HG02884 (cell line): ENCODE measurements at regions not wholly inside any gene's neighbourhood (a gene's known extent, or its start where the extent isn't known, plus 50 kb on each side); places are given as distances from the start of the nearest gene placed in this dataset.

Experiments used
- ATAC-seq: cut with Tn5 transposase; IDR thresholded peaks from one replicate; pipeline ENCODE4 v1.9.1; 2021; ENCODE audit warnings: mild to moderate bottlenecking, moderate library complexity; ENCODE audit not compliant: unreplicated experiment

DNA sequence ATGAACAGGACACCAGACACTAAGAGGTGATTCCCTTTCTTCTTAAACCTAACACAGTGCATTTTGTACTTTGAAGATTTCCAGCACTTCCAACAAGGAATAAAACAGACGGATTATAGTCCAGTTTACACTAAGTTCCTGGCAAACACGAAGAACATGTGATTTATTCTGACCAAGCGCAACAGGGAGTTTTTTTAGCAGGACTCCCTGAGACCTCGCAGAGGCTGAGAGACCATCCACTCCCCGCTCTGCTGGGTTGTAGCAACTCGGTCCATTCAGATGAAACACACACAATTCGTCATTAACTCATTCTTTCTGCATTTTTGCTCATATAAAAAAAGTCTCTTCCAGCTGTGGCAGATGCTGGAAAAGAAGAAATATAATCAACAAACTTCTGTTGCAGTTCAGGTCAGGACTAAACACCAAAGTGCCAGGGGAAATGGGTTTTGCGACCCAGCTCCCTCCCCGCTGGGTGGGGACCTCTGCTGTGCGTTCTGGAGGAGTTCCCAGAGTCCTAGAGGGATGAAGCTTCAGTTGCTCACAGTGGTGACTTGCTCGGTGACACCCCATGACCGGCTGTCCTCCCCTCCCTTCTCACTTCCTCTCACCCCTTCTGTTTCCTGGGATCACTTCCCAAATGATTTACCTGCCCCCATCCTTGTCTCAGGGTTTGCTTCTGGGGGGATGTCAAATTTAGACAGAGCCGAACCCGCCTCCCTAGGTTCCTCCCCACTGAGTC lies 52.5 kb downstream of the KCNF1 start:
- no peak for ATAC-seq

- no peak for ATAC-seq
Observed at GRCh38 chr2:10965241-10965843, 53.6 kb downstream of the KCNF1 start.

- no peak for ATAC-seq
Observed at GRCh38 chr2:10966056-10966455, 54.3 kb downstream of the KCNF1 start.

GRCh38 chr2:10966741-10967140 lies 55.0 kb downstream of the KCNF1 start:
- no peak for ATAC-seq

GRCh38 chr2:10968176-10968575 lies 56.4 kb downstream of the KCNF1 start:
- ATAC-seq: no peak

DNA sequence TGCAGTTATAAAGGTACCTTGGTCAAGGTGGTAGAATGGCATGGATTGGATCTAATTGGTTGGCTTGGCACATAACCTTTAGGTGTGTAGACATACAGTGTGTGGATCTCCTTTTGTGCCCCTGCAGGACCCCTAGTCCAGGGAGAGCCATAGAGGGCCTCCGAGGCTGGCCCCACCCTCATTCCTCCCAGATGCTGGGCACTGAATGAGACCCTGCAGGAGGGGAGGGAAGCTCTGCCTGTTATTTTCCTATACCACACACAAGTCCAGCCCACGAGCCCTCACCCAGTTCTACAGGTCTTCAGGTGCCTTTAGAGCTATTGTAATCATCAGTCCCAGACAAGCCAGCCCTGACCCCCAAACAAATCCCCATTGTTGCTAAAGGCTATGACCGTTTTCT lies 58.9 kb downstream of the KCNF1 start:
- ATAC-seq: no peak

- no peak for ATAC-seq
Observed at GRCh38 chr2:10971161-10971887, 59.6 kb downstream of the KCNF1 start.

GRCh38 chr2:10971888-10972260 lies 60.1 kb downstream of the KCNF1 start:
- no peak for ATAC-seq

DNA sequence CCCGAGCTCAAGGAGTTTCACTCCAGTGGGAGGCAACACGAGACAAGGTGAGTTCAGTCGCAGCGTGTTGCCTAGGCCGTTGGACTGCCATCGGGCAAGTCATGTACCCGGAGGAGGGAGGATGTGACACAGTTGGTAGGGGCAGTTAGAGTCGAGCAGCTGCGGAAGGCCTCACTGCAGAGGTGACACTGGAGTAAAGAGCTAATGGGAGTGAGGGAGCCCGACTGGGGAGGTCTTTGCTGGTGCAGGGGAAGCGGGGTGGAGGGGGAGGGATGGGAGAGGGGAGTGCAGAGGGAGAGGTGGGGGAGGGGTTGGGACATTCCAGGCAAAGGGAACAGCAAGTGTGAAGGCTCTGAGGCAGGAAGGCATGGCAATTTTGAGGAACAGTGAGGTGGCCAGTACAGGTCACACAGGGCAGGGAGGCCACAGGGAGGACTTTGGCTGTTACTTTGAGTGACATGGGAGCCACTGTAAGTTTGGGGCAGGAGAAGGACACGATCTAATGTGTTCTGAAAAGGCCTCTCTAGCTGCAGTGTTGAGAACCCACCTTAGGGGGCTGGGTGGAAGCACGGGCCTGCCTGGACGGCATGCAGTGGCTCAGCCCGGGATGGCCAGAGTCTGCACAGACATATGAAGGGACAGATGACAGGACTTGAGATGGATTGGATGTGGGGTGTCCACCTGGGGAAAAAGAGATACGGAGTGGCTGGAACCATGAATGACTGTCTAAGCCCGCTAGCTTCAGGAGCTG lies 61.1 kb downstream of the KCNF1 start:
- no peak for ATAC-seq

DNA sequence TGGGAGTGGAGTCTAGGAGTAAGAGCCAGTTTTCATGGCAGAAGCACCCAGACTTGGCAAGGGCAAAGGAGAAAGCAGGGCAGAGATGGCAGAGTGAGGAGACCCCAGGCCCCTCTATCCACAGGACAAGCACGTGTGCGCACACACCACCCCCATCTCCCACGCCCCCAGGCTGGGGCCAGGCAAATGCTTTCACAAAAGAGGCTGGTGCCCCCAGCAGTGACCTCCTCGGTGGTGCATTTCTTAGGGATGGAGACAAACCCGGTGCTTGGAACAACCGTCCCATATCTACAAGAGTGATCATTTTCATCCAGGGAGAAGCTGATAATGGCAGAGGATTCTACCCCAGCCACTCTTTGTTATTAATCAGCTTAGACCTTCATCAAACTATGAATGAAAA lies 62.0 kb downstream of the KCNF1 start:
- no peak for ATAC-seq

DNA sequence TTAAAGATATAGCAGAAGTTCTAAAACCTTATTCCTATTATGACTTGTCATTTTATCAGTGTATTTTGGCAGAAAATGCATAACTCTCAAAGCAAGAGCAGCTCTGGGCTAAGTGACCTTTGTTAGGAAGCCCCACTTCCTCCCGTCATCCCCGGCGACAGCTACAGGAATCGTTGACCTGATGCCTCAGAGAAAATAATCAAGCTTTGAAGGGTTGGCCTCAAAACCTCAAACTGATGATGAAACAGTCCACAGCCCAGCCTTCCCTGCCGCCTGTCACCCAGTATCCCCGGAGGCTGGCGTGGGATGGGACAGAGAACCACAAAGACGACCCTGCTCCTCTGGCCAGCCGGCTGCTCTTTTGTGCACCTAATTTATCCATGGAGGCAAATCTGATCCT lies 65.3 kb downstream of the KCNF1 start:
- ATAC-seq: no peak

DNA sequence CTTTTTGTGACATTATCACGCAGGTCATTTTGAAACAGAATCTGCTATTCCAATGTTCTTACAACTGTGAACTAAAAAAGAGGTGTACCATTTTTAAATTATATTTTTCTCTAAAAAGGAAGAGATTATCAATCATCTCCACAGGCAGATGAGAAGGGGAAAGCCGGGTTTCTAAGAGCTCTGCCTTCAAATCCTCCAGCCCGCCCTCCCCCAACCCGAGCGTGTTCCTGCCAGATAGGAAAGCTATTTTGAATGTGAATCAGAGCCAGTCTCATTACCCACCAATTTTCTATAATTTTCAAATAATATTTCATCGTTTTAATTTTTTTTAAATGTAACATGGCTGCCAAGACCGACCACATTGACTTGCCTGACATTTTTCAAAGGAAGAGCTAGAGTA lies 65.9 kb downstream of the KCNF1 start:
- no peak for ATAC-seq

GRCh38 chr2:10978090-10978670 lies 66.4 kb downstream of the KCNF1 start:
- ATAC-seq: no peak

- ATAC-seq: no peak
Observed at GRCh38 chr2:10980071-10980470, 68.3 kb downstream of the KCNF1 start.

GRCh38 chr2:10980886-10981425 lies 69.2 kb downstream of the KCNF1 start:
- ATAC-seq: no peak

- ATAC-seq: no peak
Observed at GRCh38 chr2:10981451-10981850, 69.7 kb downstream of the KCNF1 start.

- no peak for ATAC-seq
Observed at GRCh38 chr2:10981941-10982431, 70.3 kb downstream of the KCNF1 start.

DNA sequence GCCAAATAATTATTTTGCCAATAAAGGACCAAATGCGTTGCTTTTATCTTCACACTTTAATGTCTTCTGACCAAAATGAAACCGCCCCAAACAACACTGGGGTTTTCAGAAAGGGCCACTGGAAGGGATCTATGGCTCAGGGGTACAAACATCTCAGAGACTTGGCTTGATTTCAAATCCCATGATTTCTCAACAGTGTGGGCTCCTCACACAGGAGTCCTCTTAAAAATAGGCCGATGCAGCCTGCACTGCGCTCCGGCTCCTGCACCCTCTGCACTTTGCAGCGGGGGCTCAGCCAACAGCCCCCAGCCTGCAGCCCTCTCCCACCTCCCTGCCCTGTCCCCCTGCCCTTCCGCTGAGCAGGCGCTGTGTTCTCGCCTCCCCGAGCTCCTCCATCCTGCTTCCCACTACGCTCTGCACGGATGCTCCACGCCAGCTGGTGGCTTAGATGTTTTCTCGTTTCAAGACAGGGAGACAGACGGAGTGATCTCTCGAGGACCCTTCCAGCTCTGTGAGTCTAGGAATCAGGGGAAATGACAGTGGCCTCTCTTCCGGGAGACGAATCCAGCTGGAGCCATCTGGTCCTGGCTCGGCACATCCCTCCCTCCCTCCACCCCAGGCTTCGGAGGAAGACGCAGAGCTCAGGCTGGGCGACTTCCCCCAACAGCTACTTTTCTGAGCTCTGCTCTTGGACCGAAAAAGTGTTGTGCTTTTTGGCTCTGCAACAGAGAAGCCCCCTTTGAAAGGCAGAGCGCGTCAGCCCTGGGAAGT lies 71.4 kb downstream of the KCNF1 start:
- ATAC-seq: no peak

DNA sequence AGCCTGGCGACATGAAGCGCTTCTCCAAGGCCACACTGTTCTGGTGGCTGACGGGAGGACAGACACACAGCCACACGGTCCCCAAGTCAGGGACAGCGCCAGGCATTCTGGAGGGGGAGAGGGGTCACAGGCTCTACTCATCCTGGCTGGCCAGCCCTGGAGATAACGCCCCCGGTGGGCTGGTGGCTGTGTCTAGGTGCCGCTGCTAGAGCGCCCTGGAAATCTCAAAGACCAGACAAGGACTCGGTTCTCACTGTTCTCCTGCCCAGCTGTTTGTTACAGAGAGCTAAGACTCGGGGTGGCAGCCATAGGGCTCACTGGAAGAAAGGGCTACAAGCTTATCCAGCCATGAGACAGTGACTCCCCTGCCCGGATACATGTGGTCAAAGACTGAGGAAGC lies 72.0 kb downstream of the KCNF1 start:
- ATAC-seq: no peak
